T-helper 1 cell treated with Interleukin-12 subunit alpha and Interleukin-12 subunit beta and Interleukin-4 antibody, amounts not matched to agents 30 μg/mL and 1 μg/mL, for 36 hours (primary cell): ENCODE measurements at regions not wholly inside any gene's neighbourhood (a gene's known extent, or its start where the extent isn't known, plus 50 kb on each side); places are given as distances from the start of the nearest gene placed in this dataset.
"Not testable (repeated sequence)": the region's sequence is repeated elsewhere in the genome, so short reads cannot be mapped to it uniquely, and the experiment has no call there.

Experiments
- H3K27ac Mint-ChIP-seq: one replicate; pipeline ENCODE4 v1.8.0; 2021; ENCODE audit warnings: mild to moderate bottlenecking, mixed read lengths
- H3K27me3 Mint-ChIP-seq: one replicate; pipeline ENCODE4 v1.8.0; 2021; ENCODE audit warnings: low read depth, mixed read lengths
- H3K36me3 Mint-ChIP-seq: one replicate; pipeline ENCODE4 v1.8.0; 2021; ENCODE audit warnings: low read depth, mixed read lengths
- H3K4me1 Mint-ChIP-seq: one replicate; pipeline ENCODE4 v1.8.0; 2021; ENCODE audit warnings: low read depth, mixed read lengths
- H3K4me3 Mint-ChIP-seq: one replicate; pipeline ENCODE4 v1.8.0; 2021; ENCODE audit warnings: mild to moderate bottlenecking, moderate library complexity, mixed read lengths
- H3K9me3 Mint-ChIP-seq: one replicate; pipeline ENCODE4 v1.8.0; 2021; ENCODE audit warnings: mixed read lengths

DNA sequence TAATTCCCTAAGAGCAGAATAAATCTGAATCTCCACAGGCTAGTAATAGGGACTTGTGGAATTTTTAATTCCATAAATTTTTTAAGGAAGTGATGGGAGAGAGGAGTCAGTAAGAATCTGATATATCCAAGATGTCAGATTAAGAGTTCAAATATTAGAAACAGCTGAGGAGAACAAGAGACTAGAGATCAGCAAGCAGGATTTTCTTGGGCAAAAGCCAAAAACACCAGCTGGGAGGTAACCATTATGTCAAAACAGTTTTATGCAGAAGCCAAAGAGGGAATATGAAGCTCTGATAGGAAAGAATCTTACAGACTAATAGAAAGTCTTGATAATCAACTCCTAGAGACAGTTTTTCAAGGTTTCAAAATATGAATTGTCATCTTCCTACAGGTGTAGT, 72.2 kb upstream of the RBPJ start:
- no peaks in the 10 kb centered on the region for H3K27me3 Mint-ChIP-seq
- H3K4me3 Mint-ChIP-seq = no peak overlapping the region
- peaks cover 1% of the 10 kb centered on the region for H3K36me3 Mint-ChIP-seq
- H3K4me1 Mint-ChIP-seq = no peaks in the 10 kb centered on the region
- no peaks in the 10 kb centered on the region for H3K9me3 Mint-ChIP-seq
- H3K27ac Mint-ChIP-seq = no peak overlapping the region

DNA sequence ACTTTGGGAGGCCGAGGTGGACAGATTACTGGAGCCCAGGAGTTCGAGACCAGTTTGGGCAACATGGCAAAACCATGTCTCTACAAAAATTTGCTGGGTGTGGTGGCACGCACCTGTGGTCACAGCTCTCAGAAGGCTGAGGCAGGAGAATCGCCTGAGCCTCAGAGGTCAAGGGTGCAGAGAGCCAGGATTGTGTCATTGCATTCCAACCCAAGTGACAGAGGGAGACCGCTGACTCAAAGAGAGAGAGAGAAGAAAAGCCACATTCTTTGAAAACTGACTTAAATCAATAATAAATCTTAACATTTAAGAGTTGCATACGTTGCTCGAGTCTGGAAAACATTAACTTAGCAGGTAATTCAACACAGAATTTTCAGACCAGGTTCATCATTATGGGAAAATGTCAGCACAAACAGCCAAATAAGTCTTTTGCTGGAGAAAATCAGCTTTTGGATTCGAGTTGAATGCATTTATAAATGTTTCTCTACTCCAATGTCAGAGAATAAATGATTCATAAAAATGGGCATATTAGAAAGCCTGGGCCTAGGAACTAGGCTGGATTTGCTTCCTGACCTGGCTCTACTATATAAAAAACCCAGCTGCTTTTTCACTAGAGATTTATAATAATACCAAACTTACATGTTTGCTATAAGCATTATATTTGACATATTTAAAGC, 68.3 kb upstream of the RBPJ start:
- Mint-ChIP-seq H3K4me3 (no peak overlapping the region), H3K4me1 (peaks cover 3% of the 10 kb centered on the region), H3K9me3 (no peaks in the 10 kb centered on the region), H3K27me3 (no peaks in the 10 kb centered on the region), H3K27ac (no peak overlapping the region), H3K36me3 (peaks cover 1% of the 10 kb centered on the region)

DNA sequence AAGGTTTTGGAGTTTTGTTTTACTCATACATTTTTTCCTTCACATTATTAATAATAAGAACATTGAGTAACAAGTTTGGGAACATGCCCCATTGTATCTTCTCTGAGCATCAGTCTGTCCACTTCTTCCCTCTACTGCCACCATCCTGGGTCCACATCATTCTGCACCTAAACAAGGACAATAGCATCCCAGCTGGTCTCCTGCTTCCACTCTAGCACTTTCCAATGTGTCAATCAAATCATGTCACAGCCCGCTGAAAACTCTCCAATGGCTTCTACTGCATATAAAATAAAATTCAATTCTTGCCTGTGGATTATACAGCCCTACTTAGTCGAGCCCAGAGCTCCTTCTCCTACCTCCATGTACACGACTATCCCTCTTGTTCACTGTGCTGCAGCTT, 66.8 kb upstream of the RBPJ start:
- Mint-ChIP-seq H3K27ac (no peak overlapping the region), H3K9me3 (no peaks in the 10 kb centered on the region), H3K36me3 (peaks cover 1% of the 10 kb centered on the region), H3K4me3 (no peak overlapping the region), H3K4me1 (peaks cover 3% of the 10 kb centered on the region), H3K27me3 (no peaks in the 10 kb centered on the region)

DNA sequence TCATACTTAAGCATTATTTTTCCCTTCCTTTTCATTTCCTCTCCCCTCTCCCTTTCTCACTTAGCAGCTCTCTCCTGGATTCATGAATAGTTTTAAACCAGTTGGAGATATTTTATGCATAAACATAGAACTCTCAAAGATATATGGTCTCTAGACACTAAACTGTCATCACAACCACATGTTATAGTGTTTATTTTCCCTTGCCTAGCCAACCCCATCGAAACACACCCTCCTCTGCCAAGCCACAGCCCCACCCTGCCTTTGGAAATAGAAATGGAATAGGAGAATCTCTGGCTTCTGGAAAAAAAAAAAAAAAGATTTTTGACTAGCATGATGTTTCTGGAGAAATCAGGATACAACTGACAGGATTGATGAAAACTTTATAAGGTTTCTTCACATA, 64.8 kb upstream of the RBPJ start:
- Mint-ChIP-seq H3K9me3 (no peaks in the 10 kb centered on the region), H3K27ac (no peak overlapping the region), H3K4me1 (peaks cover 3% of the 10 kb centered on the region), H3K4me3 (no peak overlapping the region), H3K36me3 (no peaks in the 10 kb centered on the region), H3K27me3 (no peaks in the 10 kb centered on the region)

DNA sequence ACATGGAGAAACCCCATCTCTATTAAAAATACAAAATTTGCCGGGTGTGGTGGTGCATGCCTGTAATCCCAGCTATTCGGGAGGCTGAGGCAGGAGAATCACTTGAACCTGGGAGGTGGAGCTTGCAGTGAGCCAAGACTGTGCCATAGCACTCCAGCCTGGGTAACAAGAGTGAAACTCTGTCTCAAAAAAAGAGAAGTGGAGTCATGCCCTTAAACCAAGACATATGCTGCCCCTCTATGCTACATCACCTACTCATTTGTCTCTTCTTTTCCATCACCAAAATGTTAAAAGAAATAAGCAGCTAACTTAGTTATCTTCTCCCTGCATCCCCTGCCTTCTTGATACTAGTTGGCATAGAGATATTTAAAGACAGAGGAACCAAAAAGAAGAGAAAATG, 63.4 kb upstream of the RBPJ start:
- H3K36me3 Mint-ChIP-seq, H3K4me3 Mint-ChIP-seq, H3K9me3 Mint-ChIP-seq, H3K27me3 Mint-ChIP-seq, H3K4me1 Mint-ChIP-seq, H3K27ac Mint-ChIP-seq: not testable (repeated sequence)

DNA sequence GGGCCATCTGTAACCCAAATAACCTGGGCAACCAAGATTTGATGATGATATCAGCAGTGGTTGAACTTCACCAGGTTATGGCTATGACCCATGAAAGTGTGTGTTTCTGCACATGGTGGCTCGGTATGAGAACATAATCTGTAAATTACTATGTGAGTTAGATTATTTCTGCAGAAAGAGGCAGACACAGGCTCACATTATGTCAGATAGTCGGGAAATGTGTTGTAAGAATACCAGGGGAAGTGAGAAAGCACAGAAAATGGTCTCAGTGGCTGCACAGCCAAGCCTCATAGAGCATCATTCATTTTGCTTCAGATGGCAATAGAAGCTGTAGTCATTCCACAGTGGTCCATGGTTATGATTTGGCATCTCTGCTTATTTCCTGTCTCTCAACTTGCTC, 63.0 kb upstream of the RBPJ start:
- Mint-ChIP-seq H3K27me3 (peaks cover 6% of the 10 kb centered on the region), H3K27ac (no peak overlapping the region), H3K4me3 (no peak overlapping the region), H3K4me1 (peaks cover 3% of the 10 kb centered on the region), H3K9me3 (no peaks in the 10 kb centered on the region), H3K36me3 (peaks cover 4% of the 10 kb centered on the region)

DNA sequence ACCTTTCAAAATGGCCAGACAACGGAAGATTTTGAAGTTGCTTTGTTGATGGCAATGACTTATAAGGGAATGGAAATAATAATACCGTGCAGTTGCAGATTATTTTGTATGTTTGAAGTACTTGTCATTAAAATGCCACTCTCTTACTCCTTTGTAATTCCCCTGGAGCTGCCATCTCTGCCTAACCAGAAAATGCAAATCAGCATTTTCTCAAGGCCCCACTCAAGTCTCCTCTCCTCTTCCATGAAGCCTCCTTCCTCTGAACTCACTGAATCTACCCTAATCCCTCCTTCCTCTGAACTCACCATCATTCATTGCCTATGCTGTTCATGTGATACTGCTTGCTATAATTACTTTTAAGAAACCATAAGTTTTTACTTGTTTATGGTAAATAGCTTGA, 60.2 kb upstream of the RBPJ start:
- peaks cover 3% of the 10 kb centered on the region for H3K4me1 Mint-ChIP-seq
- peaks cover 5% of the 10 kb centered on the region for H3K36me3 Mint-ChIP-seq
- no peak overlapping the region for H3K27ac Mint-ChIP-seq
- no peaks in the 10 kb centered on the region for H3K9me3 Mint-ChIP-seq
- H3K4me3 Mint-ChIP-seq = no peak overlapping the region
- H3K27me3 Mint-ChIP-seq = peaks cover 8% of the 10 kb centered on the region

DNA sequence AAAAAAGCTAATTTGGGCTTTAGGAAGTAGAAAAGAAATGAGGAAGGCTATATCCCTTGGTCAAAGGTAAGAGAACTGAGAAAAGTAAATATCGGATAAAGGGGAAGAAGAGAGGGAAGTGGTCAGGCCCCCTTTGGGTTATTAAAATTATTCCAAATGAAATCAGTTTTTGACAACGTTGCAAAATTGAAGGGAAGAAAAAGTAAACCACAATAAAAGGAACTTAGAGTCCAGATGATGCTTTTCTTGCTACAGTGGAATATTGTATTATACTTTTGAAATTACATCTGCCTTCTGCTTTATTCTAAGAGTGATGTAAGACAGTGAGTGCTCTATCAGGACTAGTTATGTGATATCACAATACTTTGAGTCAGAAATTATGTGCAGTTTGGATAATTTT, 59.4 kb upstream of the RBPJ start:
- Mint-ChIP-seq H3K4me1 (no peaks in the 10 kb centered on the region), H3K36me3 (peaks cover 5% of the 10 kb centered on the region), H3K27ac (no peak overlapping the region), H3K4me3 (no peak overlapping the region), H3K9me3 (no peaks in the 10 kb centered on the region), H3K27me3 (peaks cover 8% of the 10 kb centered on the region)

DNA sequence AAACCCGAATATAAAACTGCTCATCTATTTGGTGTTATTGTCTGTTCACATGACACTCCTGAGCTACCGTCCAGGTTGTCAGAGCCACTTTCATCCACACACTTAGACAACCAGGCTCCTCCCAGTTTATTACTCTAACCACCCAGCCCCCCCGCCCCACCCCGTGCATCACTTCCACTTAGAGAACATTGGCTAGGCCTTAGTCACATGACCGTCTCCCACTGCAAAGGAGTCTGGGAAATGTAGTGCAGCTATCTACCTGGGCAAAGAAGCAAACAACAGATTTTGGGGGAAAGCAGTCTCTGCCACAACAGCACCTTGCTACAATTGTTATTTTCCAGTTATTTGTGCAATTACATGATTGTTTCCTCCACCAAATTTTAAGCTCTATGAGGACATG, 57.6 kb upstream of the RBPJ start:
- Mint-ChIP-seq H3K27me3 (peaks cover 8% of the 10 kb centered on the region), H3K9me3 (no peaks in the 10 kb centered on the region), H3K27ac (no peak overlapping the region), H3K36me3 (peaks cover 5% of the 10 kb centered on the region), H3K4me3 (no peak overlapping the region), H3K4me1 (peaks cover 3% of the 10 kb centered on the region)

DNA sequence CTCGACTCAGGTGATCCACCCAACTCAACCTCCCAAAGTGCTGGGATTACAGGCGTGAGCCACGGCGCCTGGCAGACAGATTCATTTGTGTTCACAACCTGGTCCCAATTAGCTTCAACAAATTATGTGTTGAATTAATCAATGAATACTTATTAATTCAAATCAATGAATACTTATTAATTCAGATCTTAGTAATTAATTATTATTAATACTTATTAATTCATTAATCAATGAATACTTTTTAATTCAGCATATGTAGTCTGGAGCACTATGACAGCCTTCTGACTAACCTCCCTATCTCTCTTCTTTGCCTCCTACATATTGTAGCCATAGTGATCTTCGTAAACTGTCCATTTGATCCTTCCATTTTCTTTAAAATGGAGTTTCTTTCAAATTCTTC, 56.7 kb upstream of the RBPJ start:
- H3K4me3 Mint-ChIP-seq = no peak overlapping the region
- no peaks in the 10 kb centered on the region for H3K9me3 Mint-ChIP-seq
- peaks cover 11% of the 10 kb centered on the region for H3K4me1 Mint-ChIP-seq
- no peak overlapping the region for H3K27ac Mint-ChIP-seq
- peaks cover 8% of the 10 kb centered on the region for H3K27me3 Mint-ChIP-seq
- H3K36me3 Mint-ChIP-seq = peaks cover 5% of the 10 kb centered on the region

DNA sequence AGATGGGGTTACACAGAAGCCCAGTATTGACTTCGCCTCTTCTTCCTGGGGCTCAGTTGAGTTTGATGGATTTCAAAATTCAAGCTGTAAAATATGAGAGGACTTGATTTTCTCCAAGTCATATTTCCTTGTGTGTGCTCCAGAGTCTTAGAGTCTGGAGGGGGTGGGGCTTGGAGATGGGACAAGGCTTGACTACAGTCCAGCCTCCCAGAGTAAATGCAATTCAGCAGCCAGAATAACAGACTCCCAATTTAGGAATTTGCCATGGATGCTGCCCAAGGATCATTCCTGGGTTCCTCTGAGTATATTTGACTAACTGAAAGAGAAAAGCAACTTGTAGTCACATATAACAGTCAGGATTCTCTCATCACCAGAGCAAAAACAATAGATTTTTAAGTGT, 53.7 kb upstream of the RBPJ start:
- H3K4me3 Mint-ChIP-seq = no peak overlapping the region
- H3K4me1 Mint-ChIP-seq = peaks cover 15% of the 10 kb centered on the region
- no peak overlapping the region for H3K27ac Mint-ChIP-seq
- no peaks in the 10 kb centered on the region for H3K9me3 Mint-ChIP-seq
- H3K27me3 Mint-ChIP-seq = peaks cover 8% of the 10 kb centered on the region
- peaks cover 5% of the 10 kb centered on the region for H3K36me3 Mint-ChIP-seq

DNA sequence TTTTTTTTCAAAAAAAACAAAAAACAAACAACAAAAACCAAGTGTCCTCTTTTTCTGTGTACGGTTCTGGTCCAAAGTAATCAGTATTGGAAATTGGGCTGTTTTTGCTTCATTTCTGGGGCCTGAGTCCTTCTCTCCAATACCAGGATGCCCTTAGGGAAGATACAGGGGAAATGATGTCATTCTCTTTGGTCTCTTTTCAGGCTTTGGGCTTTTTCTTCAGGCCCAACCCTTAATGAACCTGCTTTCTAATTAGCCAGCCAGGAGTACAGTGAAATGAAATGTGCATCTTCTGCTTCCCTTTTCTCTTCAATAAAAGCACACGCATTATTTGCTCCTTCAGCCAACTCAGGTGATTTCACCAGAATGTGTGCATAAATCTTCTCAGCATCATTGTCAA, 52.6 kb upstream of the RBPJ start:
- H3K36me3 Mint-ChIP-seq = no peaks in the 10 kb centered on the region
- no peaks in the 10 kb centered on the region for H3K9me3 Mint-ChIP-seq
- peaks cover 23% of the 10 kb centered on the region for H3K4me1 Mint-ChIP-seq
- H3K27ac Mint-ChIP-seq = no peak overlapping the region
- H3K27me3 Mint-ChIP-seq = no peaks in the 10 kb centered on the region
- no peak overlapping the region for H3K4me3 Mint-ChIP-seq

DNA sequence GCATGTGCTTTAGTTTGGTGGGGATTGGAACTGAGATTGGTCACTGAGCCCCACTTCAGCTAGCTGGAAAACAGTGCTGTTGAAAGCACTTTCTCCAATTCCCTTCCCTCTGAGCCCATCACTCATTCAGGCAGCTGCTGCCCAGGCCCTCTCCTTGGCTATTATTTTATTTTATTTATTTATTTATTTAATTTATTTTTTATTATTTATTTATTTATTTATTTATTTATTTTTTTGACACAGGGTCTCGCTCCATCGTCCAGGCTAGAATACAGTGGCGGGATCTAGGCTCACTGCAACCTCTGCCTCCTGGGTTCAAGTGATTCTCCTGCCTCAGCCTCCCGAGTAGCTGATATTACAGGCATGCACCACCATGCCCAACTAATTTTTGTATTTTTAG, 51.8 kb upstream of the RBPJ start:
- Mint-ChIP-seq H3K27me3 (no peaks in the 10 kb centered on the region), H3K27ac (no peak overlapping the region), H3K36me3 (no peaks in the 10 kb centered on the region), H3K9me3 (no peaks in the 10 kb centered on the region), H3K4me3 (no peak overlapping the region), H3K4me1 (peaks cover 28% of the 10 kb centered on the region)
